LNCAP (cell line): ENCODE measurements at regions not wholly inside any gene's neighbourhood (a gene's known extent, or its start where the extent isn't known, plus 50 kb on each side); places are given as distances from the start of the nearest gene placed in this dataset.

Source experiments
- TF ChIP-seq, protein P1 (sequence below): fragments of 450-650 bp; IDR thresholded peaks from 2 replicates; pipeline ENCODE4 v1.5.1; 2017; ENCODE audit warnings: mild to moderate bottlenecking

GRCh38 chr9:7739595-7739994, 60.0 kb downstream of the DMAC1 start:
- TF ChIP-seq, protein P1, sequence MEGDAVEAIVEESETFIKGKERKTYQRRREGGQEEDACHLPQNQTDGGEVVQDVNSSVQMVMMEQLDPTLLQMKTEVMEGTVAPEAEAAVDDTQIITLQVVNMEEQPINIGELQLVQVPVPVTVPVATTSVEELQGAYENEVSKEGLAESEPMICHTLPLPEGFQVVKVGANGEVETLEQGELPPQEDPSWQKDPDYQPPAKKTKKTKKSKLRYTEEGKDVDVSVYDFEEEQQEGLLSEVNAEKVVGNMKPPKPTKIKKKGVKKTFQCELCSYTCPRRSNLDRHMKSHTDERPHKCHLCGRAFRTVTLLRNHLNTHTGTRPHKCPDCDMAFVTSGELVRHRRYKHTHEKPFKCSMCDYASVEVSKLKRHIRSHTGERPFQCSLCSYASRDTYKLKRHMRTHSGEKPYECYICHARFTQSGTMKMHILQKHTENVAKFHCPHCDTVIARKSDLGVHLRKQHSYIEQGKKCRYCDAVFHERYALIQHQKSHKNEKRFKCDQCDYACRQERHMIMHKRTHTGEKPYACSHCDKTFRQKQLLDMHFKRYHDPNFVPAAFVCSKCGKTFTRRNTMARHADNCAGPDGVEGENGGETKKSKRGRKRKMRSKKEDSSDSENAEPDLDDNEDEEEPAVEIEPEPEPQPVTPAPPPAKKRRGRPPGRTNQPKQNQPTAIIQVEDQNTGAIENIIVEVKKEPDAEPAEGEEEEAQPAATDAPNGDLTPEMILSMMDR: no peak

DNA sequence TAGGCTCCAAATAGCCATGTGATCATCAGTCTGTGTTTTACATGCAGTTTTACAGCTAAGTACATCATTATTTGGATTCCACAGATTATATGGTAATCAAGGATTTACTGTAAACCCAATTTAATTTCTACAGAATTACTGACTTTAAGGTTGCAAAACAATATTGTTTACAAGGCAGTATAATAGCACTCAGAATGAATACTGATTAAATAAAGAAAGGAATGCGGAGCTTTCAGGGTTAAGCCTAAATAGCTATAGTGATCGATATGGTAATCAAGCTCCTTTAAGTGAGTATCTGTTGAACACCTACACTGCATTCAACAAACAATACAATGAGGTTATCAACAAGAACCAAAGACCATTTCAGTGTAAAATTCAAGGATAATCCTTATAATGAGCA, 64.3 kb downstream of the DMAC1 start:
- TF ChIP-seq, protein P1: no peak

- TF ChIP-seq, protein P1: no peak
Observed at GRCh38 chr9:7730164-7730445, 69.5 kb downstream of the DMAC1 start.

GRCh38 chr9:7729371-7730163, 70.0 kb downstream of the DMAC1 start:
- TF ChIP-seq, protein P1: no peak

- TF ChIP-seq, protein P1: no peak
Observed at GRCh38 chr9:7721291-7721690, 78.3 kb downstream of the DMAC1 start.

DNA sequence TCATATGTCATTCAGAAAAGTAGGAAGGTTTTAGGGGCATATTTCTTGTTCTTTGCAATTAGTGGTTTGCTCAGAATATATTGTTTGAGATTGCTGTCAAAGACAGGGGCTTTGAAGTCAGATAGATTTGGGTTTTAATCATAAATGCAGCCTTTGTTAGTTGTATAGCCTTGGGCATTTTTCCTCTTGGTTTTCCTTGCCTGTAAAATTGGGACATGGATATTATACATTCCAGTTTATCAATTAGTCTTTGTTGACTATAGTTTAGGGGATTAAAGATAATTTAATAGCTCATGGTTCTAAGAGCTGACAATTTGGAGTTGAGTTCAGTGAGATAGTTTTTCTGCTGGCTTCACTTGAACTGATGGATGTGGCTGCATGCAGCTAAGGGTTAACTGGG, 88.9 kb downstream of the DMAC1 start:
- TF ChIP-seq, protein P1: no peak

DNA sequence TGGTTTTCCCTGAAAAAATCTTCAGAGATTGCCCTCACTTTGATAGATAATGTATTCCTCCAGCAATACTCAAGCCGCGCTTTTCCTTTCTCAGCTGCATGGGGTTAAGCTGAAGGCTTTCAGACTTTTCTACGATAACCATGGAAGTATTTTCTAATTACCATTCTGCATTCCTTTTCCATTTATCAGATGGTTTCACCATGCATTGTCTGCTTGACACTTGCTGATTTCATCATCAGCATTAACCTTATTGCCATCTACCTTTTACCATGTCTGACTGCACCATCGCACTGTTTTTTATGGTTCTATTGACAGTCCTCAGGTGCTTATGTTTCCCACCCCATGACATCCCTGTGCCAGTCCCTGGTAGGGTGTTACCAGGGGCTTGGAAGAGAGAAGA, 91.6 kb downstream of the DMAC1 start:
- TF ChIP-seq, protein P1: no peak

DNA sequence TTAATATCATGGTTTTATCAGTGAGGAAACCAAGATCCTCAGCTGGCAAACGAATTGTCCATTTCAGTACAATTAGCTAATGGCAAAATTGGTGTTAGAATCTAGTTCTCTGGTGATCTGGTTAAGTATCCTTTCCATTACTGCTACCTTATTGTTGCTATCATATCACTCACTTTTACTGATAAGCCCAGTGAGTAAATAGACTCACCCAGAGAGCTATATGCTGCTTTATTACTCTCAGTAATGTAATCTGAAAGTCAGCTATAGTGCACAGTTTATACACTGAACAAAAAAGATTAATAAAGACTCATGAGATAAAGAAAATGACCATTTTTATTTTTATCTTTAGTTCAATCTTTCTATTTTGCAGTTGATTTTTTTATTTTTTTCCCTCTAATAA, 95.0 kb downstream of the DMAC1 start:
- TF ChIP-seq, protein P1: no peak
